ENCODE measurements at regions not wholly inside any gene's neighbourhood (a gene's known extent, or its start where the extent isn't known, plus 50 kb on each side); places are given as distances from the start of the nearest gene placed in this dataset.

DNA sequence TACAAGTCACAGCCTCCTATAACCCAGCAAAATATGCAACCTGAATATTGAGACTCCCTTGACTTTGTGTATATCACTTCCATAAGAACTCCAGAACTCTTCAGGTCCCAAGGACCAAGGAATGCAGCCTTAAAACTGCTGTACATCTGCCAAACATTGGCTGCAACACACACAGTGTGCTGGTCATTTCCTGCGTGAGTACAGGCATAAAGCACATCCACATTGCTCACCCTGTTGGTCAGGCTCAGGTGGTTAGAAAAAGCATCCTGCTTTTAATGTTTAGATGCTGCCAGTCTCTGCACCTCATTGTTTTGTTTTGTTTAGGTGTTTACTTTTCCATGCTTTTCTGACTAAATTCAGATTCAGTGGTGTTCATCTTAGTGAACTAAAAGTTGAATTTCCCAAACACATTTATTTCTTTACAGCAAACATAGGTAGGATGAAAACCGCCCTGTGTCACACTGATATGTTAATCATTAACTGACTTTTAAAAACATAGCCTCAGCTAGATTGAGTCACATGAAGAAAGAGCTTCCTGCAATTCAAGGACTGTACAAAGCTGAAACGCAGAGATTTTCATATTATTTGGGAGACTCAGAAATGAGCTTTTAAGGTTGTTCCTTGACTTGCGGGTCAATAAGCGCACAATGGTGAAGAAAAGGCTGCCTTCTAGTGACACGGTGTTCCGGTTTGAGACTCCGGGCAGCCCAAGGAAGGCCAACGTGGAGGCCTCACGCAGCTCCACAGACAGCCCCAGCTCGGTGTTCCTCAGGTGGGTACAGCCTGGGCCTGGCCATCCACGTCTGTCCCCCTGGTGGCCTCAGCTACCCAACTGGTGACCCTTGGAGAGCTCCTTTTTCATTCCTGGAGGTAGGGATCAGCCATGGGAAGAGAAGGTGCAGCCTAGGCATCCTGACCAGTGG lies 52.2 kb upstream of the GRAMD2B start (continued):
- TF ChIP-seq SP5 (CRISPR knock-in tag; IDR thresholded peaks at IDR 0.05; ENCODE audit: borderline replicate concordance, low read depth), result no peak
- TF ChIP-seq FOSL1 (CRISPR knock-in tag; IDR thresholded peaks at IDR 0.05; ENCODE audit: borderline replicate concordance), result no peak
- no peak for TF ChIP-seq ZNF30 (CRISPR knock-in tag; IDR thresholded peaks at IDR 0.05)
- no peak for TF ChIP-seq ZNF326 (CRISPR knock-in tag; IDR thresholded peaks at IDR 0.05; ENCODE audit: borderline replicate concordance)
- TF ChIP-seq ZNF546 (CRISPR knock-in tag; conservative IDR thresholded peaks at IDR 0.05), result no peak
- TF ChIP-seq, protein P1, sequence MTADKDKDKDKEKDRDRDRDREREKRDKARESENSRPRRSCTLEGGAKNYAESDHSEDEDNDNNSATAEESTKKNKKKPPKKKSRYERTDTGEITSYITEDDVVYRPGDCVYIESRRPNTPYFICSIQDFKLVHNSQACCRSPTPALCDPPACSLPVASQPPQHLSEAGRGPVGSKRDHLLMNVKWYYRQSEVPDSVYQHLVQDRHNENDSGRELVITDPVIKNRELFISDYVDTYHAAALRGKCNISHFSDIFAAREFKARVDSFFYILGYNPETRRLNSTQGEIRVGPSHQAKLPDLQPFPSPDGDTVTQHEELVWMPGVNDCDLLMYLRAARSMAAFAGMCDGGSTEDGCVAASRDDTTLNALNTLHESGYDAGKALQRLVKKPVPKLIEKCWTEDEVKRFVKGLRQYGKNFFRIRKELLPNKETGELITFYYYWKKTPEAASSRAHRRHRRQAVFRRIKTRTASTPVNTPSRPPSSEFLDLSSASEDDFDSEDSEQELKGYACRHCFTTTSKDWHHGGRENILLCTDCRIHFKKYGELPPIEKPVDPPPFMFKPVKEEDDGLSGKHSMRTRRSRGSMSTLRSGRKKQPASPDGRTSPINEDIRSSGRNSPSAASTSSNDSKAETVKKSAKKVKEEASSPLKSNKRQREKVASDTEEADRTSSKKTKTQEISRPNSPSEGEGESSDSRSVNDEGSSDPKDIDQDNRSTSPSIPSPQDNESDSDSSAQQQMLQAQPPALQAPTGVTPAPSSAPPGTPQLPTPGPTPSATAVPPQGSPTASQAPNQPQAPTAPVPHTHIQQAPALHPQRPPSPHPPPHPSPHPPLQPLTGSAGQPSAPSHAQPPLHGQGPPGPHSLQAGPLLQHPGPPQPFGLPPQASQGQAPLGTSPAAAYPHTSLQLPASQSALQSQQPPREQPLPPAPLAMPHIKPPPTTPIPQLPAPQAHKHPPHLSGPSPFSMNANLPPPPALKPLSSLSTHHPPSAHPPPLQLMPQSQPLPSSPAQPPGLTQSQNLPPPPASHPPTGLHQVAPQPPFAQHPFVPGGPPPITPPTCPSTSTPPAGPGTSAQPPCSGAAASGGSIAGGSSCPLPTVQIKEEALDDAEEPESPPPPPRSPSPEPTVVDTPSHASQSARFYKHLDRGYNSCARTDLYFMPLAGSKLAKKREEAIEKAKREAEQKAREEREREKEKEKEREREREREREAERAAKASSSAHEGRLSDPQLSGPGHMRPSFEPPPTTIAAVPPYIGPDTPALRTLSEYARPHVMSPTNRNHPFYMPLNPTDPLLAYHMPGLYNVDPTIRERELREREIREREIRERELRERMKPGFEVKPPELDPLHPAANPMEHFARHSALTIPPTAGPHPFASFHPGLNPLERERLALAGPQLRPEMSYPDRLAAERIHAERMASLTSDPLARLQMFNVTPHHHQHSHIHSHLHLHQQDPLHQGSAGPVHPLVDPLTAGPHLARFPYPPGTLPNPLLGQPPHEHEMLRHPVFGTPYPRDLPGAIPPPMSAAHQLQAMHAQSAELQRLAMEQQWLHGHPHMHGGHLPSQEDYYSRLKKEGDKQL (CRISPR knock-in tag; IDR thresholded peaks at IDR 0.05; ENCODE audit: low read depth), result 0 out of 2 replicates have a peak, but pooled peaks have one; percentile 1
- TF ChIP-seq ZEB1 (IDR thresholded peaks at IDR 0.05; ENCODE audit: insufficient replicate concordance, low read depth), result no peak
- TF ChIP-seq, protein P2, sequence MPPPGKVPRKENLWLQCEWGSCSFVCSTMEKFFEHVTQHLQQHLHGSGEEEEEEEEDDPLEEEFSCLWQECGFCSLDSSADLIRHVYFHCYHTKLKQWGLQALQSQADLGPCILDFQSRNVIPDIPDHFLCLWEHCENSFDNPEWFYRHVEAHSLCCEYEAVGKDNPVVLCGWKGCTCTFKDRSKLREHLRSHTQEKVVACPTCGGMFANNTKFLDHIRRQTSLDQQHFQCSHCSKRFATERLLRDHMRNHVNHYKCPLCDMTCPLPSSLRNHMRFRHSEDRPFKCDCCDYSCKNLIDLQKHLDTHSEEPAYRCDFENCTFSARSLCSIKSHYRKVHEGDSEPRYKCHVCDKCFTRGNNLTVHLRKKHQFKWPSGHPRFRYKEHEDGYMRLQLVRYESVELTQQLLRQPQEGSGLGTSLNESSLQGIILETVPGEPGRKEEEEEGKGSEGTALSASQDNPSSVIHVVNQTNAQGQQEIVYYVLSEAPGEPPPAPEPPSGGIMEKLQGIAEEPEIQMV (CRISPR knock-in tag; IDR thresholded peaks at IDR 0.05; ENCODE audit: low read depth), result no peak
- no peak for TF ChIP-seq ZMYM2 (CRISPR knock-in tag; IDR thresholded peaks at IDR 0.05)
- no peak for TF ChIP-seq MTF2 (CRISPR knock-in tag; IDR thresholded peaks at IDR 0.05; ENCODE audit: borderline replicate concordance)
- TF ChIP-seq MTF1 (CRISPR knock-in tag; IDR thresholded peaks at IDR 0.05), result no peak
- TF ChIP-seq NFE2L1 (CRISPR knock-in tag; IDR thresholded peaks at IDR 0.05; ENCODE audit: borderline replicate concordance), result no peak
- TF ChIP-seq ZFP82 (CRISPR knock-in tag; IDR thresholded peaks at IDR 0.05; ENCODE audit: borderline replicate concordance), result no peak
- TF ChIP-seq, protein P3, sequence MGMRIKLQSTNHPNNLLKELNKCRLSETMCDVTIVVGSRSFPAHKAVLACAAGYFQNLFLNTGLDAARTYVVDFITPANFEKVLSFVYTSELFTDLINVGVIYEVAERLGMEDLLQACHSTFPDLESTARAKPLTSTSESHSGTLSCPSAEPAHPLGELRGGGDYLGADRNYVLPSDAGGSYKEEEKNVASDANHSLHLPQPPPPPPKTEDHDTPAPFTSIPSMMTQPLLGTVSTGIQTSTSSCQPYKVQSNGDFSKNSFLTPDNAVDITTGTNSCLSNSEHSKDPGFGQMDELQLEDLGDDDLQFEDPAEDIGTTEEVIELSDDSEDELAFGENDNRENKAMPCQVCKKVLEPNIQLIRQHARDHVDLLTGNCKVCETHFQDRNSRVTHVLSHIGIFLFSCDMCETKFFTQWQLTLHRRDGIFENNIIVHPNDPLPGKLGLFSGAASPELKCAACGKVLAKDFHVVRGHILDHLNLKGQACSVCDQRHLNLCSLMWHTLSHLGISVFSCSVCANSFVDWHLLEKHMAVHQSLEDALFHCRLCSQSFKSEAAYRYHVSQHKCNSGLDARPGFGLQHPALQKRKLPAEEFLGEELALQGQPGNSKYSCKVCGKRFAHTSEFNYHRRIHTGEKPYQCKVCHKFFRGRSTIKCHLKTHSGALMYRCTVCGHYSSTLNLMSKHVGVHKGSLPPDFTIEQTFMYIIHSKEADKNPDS (CRISPR knock-in tag; IDR thresholded peaks at IDR 0.05), result no peak
- no peak for TF ChIP-seq ZNF383 (CRISPR knock-in tag; IDR thresholded peaks at IDR 0.05; ENCODE audit: borderline replicate concordance)
- TF ChIP-seq, protein P4, sequence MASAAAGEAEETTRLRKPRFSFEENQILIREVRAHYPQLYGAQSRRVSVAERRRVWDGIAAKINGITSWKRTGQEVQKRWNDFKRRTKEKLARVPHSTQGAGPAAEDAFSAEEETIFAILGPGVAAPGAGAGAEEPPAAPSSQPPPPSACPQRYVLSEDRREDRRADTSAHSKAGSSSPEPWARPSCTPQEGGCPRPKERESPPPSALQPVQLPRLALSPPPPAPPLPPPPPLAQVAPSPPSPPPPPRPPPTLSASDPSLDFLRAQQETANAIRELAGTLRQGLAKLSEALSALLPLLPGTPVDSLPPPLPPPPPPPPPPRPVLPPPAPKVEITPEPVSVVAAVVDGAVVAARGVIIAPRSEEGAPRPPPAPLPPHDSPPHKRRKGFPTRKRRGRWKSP (CRISPR knock-in tag; IDR thresholded peaks at IDR 0.05), result 0 out of 2 replicates have a peak, but pooled peaks have one; percentile 46
- no peak for TF ChIP-seq E2F2 (CRISPR knock-in tag; IDR thresholded peaks at IDR 0.05; ENCODE audit: borderline replicate concordance)

Measured in HepG2 (cell line).